Effector memory CD8-positive, alpha-beta T cell (primary cell): ENCODE measurements at regions not wholly inside any gene's neighbourhood (a gene's known extent, or its start where the extent isn't known, plus 50 kb on each side); places are given as distances from the start of the nearest gene placed in this dataset.
"Not testable (repeated sequence)": the region's sequence is repeated elsewhere in the genome, so short reads cannot be mapped to it uniquely, and the experiment has no call there.

ENCODE experiments used
- ATAC-seq: fragments of 150-1000 bp; cut with Tn5 transposase; replicated peaks from 2 replicates; pipeline ENCODE4 v1.10.0; 2021; ENCODE audit warnings: mild to moderate bottlenecking, moderate library complexity
- DNase-seq, 3 experiments: peaks; one replicate each; pipeline ENCODE4 v3.0.0; 2021
- H3K27ac Mint-ChIP-seq, 2 donors: one replicate each; pipeline ENCODE4 v1.8.0; 2022; ENCODE audit warnings: mild to moderate bottlenecking in 2 of 2, mixed read lengths in 2 of 2, moderate library complexity in 2 of 2
- H3K27me3 Mint-ChIP-seq, 2 donors: one replicate each; pipeline ENCODE4 v1.8.0; 2022; ENCODE audit warnings: mixed read lengths in 2 of 2
- H3K36me3 Mint-ChIP-seq: one replicate; pipeline ENCODE4 v1.8.0; 2022; ENCODE audit warnings: mild to moderate bottlenecking, moderate library complexity, mixed read lengths; ENCODE audit not compliant: insufficient read depth
- H3K4me1 Mint-ChIP-seq, 2 donors: one replicate each; pipeline ENCODE4 v1.8.0; 2022; ENCODE audit warnings: low read depth in 2 of 2, mixed read lengths in 2 of 2
- H3K4me3 Mint-ChIP-seq, 2 donors: one replicate each; pipeline ENCODE4 v1.8.0; 2022; ENCODE audit warnings: mild to moderate bottlenecking in 2 of 2, mixed read lengths in 2 of 2, moderate library complexity in 2 of 2
- H3K9me3 Mint-ChIP-seq, 2 donors: one replicate each; pipeline ENCODE4 v1.8.0; 2022; ENCODE audit warnings: mixed read lengths in 2 of 2

DNA sequence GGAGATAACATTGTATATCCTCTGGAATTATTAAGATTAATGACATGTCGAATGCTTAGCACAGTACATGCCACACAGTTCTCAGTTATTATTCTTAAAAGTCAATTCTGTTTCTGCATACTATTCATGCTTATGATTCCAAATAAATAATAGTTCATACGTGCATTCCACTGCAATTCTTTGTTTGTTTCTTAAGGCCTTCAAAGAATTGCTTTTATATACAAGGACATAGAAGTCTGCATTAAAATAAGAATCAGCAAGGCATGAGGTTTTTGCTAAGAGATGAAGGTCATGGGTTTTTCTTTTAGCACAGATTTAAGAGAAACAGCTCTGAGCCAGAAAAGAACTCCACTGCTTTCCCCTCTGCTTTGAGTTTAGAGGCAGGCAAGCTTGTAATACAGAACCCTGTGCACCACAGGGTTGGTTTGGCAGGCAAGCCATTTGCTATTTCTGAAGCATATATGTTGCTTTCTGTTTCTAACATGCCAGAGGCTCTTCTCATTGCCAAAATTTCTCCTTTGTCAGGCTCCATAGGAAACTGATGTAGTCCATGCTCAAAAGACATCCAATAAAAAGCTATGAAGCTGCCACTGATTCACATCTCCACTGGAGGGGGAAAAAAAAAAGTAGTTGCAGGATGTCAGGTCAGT is 420.6 kb upstream of the TYRP1 start:
- DNase-seq: no peak
- Mint-ChIP-seq H3K4me3 (no peak overlapping the region), H3K9me3 (peaks cover 19 to 44% of the 10 kb centered on the region in 2 donors), H3K36me3 (no peaks in the 10 kb centered on the region), H3K27me3 (no peaks in the 10 kb centered on the region), H3K27ac (no peak overlapping the region), H3K4me1 (no peaks in the 10 kb centered on the region)
- no peak for ATAC-seq

DNA sequence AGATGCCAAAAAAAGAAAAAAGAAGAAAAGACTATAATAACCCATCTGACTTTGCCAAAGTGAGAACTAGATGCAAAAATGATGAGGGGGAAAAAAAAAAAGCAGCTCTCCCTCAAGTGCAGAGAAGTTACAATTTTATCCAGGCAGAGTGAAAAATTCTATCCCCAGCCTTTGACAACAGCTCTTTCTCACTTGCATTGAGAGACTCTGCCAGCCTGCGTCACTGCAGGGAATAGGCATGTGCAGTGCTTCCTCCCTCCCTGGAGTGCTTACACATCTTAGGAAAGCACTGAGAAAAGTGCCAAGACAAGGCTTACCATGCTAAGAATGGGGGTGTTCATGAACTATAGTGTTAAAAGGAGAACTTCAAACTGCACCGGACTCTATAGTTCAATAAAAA is 418.6 kb upstream of the TYRP1 start:
- no peak for DNase-seq
- Mint-ChIP-seq H3K27ac (no peak overlapping the region), H3K9me3 (peaks cover 14 to 45% of the 10 kb centered on the region in 2 donors), H3K4me1 (no peaks in the 10 kb centered on the region), H3K4me3 (no peak overlapping the region), H3K36me3 (no peaks in the 10 kb centered on the region), H3K27me3 (no peaks in the 10 kb centered on the region)
- no peak for ATAC-seq

DNA sequence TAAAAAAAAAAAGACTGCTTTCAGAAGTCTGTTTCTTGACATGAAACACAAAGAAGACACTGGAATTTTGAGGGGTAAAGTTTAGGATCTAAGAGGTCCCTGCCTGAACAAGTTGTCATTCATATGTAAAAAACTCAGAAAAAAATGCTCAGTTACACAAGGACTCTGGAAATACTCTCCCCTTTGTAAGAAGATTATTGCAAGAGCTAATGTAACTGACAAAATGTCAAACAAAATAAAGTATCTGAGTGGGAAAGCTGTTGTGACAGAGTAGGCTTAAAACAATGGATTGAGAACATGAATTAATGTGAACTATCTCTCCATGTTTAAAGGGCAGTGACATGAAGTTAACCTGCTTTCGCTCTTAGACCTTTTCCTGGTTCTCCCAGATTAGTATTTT is 416.7 kb upstream of the TYRP1 start:
- DNase-seq (no peak), ATAC-seq (no peak)
- H3K36me3 Mint-ChIP-seq: no peaks in the 10 kb centered on the region
- H3K4me1 Mint-ChIP-seq: no peaks in the 10 kb centered on the region
- H3K4me3 Mint-ChIP-seq: no peak overlapping the region
- H3K9me3 Mint-ChIP-seq: peaks cover 13 to 35% of the 10 kb centered on the region in 2 donors
- no peaks in the 10 kb centered on the region for H3K27me3 Mint-ChIP-seq
- H3K27ac Mint-ChIP-seq: no peak overlapping the region

DNA sequence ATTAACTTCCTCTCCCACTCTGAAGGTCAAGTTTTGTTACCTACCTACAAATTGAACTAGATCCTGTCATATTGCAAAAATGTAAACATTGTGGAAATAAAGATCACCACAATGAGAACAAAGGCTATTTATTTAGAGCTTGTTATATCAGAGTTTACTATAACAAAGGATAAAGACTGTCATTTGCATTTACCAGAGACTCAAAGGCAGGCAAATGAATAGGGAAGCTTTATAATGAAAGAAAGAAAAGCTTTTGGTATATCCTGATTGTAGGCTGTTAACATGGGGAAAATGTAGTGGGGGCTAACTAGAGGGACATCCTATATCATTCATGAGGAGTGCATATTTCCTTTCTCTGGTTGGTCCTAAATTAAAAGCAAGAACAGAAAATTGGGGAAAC is 403.5 kb upstream of the TYRP1 start:
- Mint-ChIP-seq H3K4me3 (no peak overlapping the region), H3K4me1 (no peaks in the 10 kb centered on the region), H3K9me3 (peaks cover 4 to 7% of the 10 kb centered on the region in 2 donors), H3K27me3 (no peaks in the 10 kb centered on the region), H3K27ac (no peak overlapping the region), H3K36me3 (no peaks in the 10 kb centered on the region)
- no peak for DNase-seq
- no peak for ATAC-seq

DNA sequence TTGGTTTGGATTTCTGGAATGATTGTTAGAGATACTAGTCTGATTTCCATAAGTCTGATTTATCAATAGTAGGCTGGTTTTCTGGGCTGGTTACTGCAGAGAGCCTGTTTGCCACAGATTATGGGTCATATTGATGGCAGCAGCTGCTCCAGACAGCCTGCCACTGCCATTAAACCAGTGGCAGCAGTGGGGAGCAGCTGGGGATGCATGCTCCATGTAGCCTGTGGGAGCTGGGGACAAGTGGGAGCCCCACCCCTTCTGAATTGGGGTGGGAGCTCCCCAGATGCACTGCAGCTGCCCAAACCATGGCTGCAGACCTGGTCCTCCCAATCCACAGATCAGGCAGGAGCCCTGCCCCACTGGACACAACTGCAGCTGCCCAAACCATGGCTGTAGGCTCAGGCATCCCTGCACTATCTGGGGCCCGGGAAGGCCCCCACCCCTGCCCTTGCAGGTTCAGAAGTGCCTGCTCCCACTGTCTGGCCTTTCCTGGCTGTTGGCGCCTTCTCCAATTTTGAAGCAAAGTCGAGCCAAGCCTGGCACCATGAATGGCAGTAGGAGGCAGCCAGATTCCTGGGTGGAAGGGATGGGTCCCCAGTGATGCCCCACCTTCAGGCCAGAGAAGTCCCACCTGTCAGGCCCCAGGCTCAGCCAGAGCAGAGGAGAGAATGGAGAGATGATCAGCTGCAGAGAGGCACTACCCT is 402.9 kb upstream of the TYRP1 start:
- H3K4me1 Mint-ChIP-seq: no peaks in the 10 kb centered on the region
- H3K36me3 Mint-ChIP-seq: no peaks in the 10 kb centered on the region
- H3K27me3 Mint-ChIP-seq: no peaks in the 10 kb centered on the region
- no peak overlapping the region for H3K4me3 Mint-ChIP-seq
- no peak overlapping the region for H3K27ac Mint-ChIP-seq
- peaks cover 6 to 7% of the 10 kb centered on the region in 2 donors for H3K9me3 Mint-ChIP-seq
- no peak for DNase-seq
- no peak for ATAC-seq

DNA sequence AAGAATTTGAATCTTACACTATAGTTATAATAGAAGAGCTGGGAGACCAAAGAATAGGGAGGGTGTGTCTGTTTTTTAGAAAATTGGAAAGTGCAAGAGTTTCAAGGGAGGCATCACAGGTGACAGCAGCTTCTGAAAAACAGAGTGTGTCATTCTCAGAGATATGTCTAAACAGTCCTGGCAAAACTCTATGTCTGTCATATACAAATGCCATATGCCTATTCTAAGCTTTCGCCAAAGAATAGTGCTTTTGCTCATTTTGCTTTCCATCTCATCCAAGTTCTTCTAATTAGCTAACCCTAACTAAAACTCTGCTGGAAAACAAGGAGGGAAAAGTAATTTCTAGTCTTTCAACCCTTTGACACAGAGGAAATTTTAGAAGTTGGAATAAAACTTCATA is 388.0 kb upstream of the TYRP1 start:
- Mint-ChIP-seq H3K4me1 (no peaks in the 10 kb centered on the region), H3K4me3 (no peak overlapping the region), H3K9me3 (peaks cover 6 to 17% of the 10 kb centered on the region in 2 donors), H3K36me3 (no peaks in the 10 kb centered on the region), H3K27me3 (no peaks in the 10 kb centered on the region), H3K27ac (no peak overlapping the region)
- no peak for DNase-seq
- ATAC-seq: no peak

DNA sequence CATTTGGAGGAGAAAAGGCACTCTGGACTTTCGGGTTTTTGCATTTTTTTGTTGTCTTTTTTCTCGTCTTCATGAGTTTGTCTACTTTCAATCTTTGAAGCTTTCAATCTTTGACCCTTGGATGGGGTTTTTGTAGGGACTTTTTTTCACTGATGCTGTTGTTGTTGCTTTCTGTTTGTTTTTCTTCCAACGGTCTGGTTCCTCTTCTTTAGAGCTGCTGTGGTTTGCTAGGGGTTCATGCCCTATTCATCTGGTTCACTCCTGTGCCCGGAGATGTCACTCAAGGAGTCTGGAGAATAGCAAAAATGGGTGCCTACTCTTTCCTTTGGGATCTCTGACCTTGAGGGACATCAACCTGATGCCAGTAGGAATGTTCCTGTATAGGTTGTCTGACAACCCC is 378.6 kb upstream of the TYRP1 start:
- no peaks in the 10 kb centered on the region for H3K36me3 Mint-ChIP-seq
- no peaks in the 10 kb centered on the region for H3K27me3 Mint-ChIP-seq
- no peak overlapping the region for H3K4me3 Mint-ChIP-seq
- H3K27ac Mint-ChIP-seq: no peak overlapping the region
- ATAC-seq: no peak
- H3K9me3 Mint-ChIP-seq: peaks cover 14 to 57% of the 10 kb centered on the region in 2 donors
- no peak for DNase-seq
- no peaks in the 10 kb centered on the region for H3K4me1 Mint-ChIP-seq

DNA sequence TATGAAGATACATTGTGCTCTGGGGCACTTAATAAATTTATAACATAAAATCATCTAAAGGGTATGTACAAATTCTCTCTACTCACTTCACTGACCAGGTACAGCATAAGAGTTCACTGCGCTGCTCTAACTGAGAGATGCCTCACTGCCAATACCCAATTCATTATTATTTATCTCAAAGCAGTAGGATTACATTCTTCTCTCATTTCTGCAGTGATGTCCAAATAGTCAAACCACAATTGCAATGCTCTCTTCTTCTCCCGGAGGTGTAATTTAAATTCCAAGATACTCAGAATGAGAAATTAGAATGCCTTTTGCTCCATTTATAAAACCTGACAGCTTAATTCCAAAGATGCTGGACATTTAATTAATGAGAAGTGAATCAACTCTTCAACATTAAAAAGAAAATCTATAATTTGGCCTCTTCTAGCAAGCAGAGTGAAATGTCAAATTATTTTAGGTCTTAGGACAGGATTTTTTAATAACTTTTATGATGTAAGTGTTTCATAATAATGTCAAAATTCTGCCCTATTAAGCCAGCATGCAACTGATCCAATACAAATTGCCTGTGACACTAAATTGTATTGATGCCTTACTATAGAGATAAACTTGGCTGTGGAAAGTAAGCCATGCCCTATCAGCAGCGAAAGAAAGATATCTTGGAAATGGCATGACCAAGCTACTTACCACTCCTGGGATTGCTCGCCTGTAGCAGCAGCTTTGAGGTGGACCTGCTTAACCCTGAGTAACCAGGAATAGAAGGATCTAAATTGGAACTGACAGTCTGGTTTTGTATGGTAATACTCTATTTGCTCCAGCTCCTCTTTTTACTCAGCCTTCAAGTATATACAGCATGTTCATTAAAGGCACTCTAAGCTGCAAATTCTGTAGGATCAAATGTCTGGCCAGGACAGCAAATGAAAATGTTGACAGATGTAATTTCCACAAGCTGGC is 374.2 kb upstream of the TYRP1 start:
- H3K4me3 Mint-ChIP-seq: no peak overlapping the region
- H3K27ac Mint-ChIP-seq: no peak overlapping the region
- no peak for ATAC-seq
- no peak for DNase-seq
- H3K9me3 Mint-ChIP-seq: peaks cover 5 to 22% of the 10 kb centered on the region in 2 donors
- H3K27me3 Mint-ChIP-seq: no peaks in the 10 kb centered on the region
- H3K4me1 Mint-ChIP-seq: no peaks in the 10 kb centered on the region
- no peaks in the 10 kb centered on the region for H3K36me3 Mint-ChIP-seq

DNA sequence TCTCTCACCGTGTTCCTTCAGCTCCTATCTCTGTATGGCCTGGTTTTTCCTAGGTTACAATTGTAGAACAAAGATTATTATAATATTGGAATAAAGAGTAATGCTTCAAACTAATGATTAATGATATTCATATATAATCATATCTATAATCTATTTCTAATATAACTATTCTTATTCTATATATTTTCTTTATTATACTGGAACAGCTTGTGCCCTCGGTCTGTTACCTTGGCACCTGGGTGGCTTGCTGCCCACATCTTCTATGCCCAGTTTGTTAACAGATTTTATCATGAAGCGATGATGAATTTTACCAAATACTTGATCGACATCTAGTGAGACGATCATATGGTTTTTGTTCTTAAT is 363.6 kb upstream of the TYRP1 start:
- DNase-seq (no peak), ATAC-seq (no peak)
- no peaks in the 10 kb centered on the region for H3K36me3 Mint-ChIP-seq
- H3K9me3 Mint-ChIP-seq: peaks cover 4 to 11% of the 10 kb centered on the region in 2 donors
- no peak overlapping the region for H3K4me3 Mint-ChIP-seq
- H3K4me1 Mint-ChIP-seq: no peaks in the 10 kb centered on the region
- no peaks in the 10 kb centered on the region for H3K27me3 Mint-ChIP-seq
- no peak overlapping the region for H3K27ac Mint-ChIP-seq

DNA sequence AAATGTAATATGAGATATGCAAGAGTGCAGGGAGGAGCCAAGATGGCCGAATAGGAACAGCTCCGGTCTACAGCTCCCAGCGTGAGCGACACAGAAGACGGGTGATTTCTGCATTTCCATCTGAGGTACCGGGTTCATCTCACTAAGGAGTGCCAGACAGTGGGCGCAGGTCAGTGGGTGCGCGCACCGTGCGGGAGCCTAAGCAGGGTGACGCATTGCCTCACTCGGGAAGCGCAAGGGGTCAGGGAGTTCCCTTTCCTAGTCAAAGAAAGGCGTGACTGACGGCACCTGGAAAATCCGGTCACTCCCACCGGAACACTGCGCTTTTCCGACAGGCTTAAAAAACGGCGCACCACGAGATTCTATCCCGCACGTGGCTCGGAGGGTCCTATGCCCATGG is 359.2 kb upstream of the TYRP1 start:
- H3K9me3 Mint-ChIP-seq, H3K27ac Mint-ChIP-seq, H3K36me3 Mint-ChIP-seq, H3K4me1 Mint-ChIP-seq, ATAC-seq, H3K4me3 Mint-ChIP-seq, DNase-seq, H3K27me3 Mint-ChIP-seq: not testable (repeated sequence)

DNA sequence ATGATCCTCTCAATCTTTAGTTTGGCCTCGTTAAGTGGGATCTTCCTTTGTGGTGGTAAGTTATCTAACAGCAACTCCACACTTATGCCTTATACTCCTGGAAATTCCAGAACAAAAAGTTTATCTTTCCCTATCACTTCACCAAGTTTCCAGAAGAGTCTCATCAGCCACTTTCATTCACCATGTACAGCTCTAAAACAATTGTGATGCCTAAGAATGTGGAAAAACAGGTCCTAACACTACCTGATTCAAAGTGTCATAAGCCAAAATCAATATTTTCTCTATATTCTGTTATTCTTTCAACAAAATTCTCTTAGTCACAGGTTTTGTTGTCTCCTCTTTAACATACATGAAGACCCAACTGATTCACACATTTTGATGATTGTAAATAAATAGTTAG is 342.4 kb upstream of the TYRP1 start:
- Mint-ChIP-seq H3K4me3 (no peak overlapping the region), H3K4me1 (no peaks in the 10 kb centered on the region), H3K9me3 (peaks cover 11 to 13% of the 10 kb centered on the region in 2 donors), H3K27me3 (no peaks in the 10 kb centered on the region), H3K36me3 (no peaks in the 10 kb centered on the region), H3K27ac (no peak overlapping the region)
- no peak for ATAC-seq
- DNase-seq: no peak

DNA sequence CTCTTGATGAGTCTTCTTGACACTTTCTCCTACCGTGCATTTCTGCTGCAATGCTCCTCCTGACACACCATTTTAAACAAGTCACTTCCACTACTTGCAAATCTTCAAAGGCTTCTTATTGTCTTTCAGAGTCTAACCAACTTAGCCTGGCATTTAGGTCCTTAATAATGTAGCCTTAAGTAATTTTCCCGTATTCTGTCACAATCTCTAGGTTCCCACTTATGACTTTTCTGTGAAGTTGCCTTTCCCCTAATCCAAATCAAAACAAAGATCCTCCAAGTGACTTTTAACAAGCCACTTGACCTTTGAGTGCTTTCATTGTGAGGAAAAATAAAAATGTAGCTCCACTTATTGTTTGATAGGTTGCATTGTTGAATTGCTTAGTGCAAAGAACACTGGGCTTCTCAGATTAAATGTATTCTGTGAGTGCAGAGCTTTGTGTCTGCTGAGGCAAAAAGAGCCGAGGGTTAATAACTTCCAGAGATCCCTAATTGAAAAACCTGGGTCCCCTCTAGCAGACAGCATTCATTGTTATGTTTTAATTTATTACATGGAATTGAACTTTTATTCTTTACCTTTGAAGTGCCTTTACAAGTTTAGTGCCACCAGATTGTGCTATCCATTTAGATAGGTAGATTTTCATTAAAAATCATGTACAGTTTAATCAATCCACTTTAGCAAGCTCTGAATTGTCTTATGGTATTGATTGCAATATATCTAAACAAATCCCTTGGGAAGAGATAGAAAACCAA is 341.7 kb upstream of the TYRP1 start:
- ATAC-seq (no peak), DNase-seq (no peak)
- H3K27ac Mint-ChIP-seq: no peak overlapping the region
- no peaks in the 10 kb centered on the region for H3K27me3 Mint-ChIP-seq
- H3K36me3 Mint-ChIP-seq: no peaks in the 10 kb centered on the region
- H3K4me3 Mint-ChIP-seq: no peak overlapping the region
- H3K4me1 Mint-ChIP-seq: no peaks in the 10 kb centered on the region
- H3K9me3 Mint-ChIP-seq: peaks cover 11 to 13% of the 10 kb centered on the region in 2 donors

DNA sequence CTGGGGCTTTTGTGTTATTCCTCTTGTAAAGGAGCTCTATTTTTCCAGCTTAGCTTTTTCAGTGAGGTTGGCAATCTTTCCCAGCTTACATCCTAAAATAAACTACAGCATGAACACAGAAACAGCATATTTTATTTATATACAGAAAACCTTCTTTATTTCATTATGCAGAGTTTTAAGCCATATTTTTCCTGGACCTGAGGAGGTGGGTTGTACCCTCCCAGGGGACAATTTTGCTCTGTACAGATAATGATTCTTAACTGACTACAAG is 341.2 kb upstream of the TYRP1 start:
- no peak for ATAC-seq
- Mint-ChIP-seq H3K4me3 (no peak overlapping the region), H3K27ac (no peak overlapping the region), H3K36me3 (no peaks in the 10 kb centered on the region), H3K27me3 (no peaks in the 10 kb centered on the region), H3K4me1 (no peaks in the 10 kb centered on the region), H3K9me3 (peaks cover 11 to 13% of the 10 kb centered on the region in 2 donors)
- DNase-seq: no peak
